ENCODE measurements at regions not wholly inside any gene's neighbourhood (a gene's known extent, or its start where the extent isn't known, plus 50 kb on each side); places are given as distances from the start of the nearest gene placed in this dataset.

DNA sequence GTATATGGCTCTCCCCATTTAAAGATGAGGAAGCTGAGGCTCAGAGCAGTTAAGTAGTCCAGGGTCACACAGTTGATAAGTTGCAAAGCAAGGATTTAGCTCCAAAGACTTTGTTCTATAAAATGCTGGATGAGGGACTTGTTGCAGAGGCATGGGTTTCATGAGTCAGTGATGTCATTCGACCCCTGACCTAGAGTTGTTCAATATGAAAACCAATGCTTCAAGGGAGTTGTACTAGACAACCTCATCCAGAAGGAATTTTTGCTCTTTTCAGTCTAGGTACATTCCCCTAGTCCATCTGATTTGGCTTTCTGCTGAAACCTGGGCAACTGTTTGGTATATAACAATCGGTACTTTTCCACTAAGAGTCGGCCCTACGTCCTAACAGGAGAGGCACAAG, 550.4 kb downstream of the EBF1 start:
- DNase-seq, result no peak

DNA sequence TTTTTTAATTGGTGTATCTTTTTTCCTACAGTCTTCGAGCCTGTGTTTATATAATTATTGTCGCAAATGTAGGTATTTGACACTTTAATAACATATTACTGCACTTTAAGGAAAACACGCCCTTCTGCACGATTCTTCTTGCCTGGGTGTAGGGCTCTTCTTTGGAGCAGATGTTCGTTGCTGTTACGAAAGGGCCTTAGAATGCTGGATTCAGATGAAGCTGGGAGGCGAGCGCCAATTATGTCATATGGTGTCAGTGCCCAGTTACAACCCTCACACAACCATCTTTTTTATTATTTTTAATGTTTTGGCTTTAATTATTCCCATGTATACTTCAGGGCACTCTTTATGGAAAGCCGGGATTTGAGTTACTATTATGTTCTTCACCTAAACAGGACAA, 553.0 kb downstream of the EBF1 start:
- no peak for DNase-seq

DNA sequence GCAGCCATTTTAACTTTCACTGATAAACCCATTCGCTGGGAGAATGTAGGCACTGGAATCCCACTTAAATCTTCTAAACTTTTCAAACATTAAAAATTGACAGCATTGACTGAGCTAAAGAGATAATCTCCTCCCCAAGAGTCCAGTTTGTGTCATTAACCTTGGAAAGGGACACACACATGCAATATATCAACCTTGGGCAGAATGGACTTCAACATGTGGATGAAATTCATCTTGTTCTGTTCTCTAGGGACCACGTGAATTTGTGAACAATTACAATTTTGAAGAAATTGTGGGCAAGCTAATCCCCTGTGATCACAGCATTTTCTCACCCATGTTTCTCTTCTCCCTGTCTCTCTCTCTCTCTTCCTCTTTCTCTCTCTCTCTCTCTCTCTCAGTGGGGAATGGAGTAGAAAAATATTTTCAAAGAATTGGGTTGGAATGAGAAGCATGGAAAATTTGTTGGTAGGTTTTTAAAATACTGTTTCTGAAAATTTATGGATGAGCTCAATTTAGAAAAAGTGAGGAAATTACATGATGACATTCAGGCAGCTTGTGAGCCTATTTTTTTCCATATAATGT, 553.7 kb downstream of the EBF1 start:
- DNase-seq, result no peak

DNA sequence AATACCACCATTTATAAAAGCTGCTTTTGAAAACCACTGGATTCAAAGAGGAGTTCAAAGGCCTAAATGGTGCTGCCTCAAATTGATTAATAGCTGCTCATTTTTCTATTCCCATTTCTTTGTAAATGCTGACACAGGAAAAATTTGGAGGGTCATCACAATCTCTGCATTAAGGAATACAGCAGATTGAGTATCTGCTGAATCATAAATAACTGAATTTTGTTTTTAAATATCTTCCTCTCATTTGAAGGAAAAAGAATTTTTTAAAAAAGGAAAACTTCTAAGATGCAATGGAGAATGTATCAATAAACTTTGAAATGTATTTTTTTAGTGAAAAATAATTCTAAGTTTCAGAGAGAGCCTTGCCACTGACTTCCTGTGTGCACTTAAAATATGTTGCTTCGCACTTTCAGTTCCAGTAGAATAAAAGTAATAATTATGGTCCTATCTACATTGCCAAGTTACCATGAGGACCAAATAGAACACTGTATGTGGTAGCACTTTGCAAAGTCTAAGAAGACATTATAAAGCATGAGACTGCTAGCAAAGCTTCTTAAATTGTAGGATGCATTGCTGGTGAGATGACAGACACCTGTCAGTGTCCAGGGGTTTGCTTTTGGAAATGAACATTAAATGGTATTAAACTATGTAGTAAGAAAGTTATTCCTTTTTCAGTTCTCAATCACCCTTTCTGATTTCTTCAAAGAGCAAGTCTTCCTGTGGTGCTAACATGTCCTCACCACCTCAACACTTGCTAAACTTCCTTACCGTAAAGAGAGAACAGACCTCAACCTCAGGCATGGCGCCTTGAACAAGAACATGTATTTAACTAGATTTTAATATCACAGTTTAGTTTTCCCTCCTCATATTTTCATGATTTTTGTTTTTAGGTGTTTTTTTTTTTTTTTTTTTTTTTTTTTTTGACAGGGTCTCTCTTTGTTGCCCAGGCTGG, 555.1 kb downstream of the EBF1 start:
- DNase-seq, result no peak

DNA sequence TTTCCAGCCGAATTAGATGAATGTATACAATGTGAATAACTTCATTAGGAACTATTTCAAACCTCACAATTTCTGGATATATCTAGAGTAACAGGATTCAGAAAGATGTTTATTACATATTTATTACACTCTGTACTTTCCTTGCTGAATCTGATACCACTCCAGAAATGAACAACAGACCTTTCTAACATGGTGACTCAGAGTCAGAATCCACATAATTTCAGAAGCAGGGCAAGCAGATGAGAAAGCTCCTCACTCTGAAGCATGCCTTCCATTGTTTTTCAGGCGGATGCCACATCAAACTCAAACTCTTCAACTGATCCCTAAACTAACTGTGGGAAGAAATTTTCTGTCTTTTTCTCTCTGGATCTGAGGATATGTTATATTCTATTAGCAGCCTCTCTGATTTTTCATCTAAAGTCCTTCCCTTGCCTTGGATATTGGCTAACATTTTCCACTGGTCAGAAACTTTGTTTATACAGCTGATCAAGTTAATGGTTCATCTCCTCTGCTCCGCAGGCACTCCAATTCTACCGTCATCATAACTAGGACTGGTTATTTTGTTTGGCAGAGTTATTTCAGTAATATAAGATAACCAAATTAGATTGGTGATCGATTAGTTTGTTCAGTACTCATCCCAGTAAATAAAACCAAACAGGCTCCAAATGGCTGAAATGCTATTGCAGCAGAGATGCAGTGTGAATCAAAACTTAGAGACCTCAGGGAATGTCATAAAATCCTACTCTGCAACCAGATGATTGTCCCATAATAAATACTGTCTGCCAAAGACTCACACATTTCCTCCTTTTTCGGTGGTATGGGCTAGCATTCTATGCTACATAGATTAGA, 556.0 kb downstream of the EBF1 start:
- DNase-seq, result no peak

DNA sequence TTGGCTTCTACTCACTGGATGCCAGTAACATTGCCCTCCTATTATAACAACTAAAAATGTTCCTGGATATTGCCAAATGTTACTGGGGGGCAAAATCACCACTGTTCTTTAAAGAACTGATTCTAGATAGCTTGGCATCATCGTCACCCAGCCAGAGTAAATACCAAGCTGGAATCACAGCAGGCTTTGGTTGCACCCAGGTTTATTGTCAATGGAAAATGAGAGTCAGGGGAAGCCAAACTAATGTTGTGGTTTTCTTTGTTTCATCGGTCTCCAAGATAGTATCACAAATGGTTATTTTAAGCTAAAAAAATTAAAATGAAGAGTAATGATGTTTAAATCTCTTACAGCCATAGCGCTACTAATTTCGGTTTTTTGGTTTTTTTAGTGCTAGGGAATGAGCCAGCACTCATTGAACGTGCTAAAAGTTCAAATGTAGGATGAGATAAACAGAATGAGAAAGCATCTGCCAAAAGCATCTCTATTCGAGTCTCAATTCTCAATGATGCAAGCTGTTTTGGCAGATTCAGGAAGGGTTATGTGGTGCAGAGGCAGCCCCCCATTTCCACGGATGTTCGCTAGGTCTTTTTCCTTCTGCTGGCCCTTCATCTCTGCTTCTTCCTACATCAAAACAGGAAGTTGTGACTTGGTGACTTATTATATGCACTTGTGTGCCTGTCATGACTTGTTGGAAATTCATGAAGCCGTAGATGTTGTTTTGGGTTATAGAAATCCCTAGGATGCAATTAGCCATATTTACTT, 558.0 kb downstream of the EBF1 start:
- DNase-seq, result no peak

DNA sequence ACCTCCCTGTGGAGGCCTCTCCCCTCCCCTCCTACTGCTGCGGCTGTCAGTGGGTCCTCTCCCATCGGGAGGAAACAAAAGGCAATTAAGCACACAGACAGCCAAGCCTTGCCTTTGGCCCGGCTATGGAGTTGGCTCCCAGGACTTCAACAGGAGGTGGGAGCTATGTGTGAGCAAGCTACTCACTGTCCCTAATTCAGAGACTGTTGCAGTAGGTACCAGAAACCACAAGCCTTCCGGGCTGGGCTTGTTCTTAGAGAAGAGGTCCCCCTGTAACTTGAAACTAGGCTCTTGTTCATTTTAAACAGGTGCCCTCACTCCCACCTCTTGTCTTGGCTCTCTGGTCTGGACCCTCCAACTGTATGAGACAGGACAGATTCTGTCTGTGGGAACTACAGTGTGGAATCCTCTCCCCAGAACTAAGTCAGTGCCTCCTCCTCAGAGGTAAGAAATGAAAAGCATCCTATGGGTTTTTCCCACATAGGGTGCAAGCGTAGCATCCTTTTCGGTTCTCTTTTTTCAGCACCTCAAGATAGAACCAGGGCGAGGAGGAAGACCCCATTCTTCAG, 561.1 kb downstream of the EBF1 start:
- DNase-seq, result no peak

DNA sequence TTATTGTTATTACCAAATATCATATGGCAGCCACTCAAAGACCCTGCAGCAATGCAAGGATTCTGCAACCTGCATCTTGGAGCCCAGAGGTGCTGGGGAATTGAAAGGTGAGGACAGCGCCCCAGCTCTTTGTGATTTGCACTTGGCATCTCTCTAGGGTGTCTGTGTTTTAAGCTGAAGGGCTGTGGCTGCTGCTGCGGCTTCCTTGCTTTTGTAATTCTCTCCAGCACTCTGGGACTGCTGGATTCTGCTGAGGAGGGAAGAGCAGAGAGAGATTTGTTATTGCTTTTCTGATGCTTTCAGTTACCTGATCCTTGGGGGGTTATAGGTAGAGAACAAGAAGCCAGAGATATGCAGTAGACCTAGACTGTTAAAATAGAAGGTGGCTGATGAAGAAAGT, 562.4 kb downstream of the EBF1 start:
- no peak for DNase-seq

DNA sequence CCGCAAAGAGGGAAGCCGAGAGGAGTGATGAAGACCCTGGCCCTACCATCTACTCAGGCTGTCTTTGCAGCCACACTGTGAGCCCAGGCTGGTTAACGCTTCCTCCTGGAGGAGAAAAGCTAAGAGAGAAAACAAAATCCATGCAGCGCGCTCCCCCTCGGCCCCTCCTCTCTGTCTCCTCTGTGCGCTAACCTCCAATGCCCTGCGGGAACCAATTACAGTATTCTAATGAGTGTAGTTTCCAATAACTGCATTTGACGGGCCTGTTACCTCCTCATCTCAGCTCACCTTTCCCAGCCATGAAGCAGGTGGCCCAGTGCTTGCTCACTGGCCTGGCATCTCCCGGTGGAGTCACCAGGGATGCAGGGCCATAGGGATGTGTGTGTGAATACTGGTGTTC, 565.5 kb downstream of the EBF1 start:
- no peak for DNase-seq

DNA sequence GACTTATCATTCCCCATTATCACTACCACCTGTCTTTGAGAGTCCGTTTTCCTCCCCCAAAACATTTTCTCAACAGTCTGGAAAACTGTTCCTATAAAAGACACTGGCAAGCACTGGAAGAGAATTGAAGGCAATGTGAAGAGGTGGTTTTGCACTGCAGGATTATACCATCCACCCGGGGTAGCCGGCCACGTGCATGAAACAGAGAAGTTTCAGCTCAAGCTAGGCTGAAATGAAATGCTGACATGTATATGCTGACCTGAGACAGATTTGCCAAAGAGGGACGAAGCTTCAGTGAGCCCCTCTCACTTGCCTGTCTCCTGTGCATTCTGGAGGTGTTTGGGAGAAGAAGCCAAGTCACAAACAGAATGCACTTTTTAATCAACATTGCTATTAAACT, 567.0 kb downstream of the EBF1 start:
- no peak for DNase-seq

DNA sequence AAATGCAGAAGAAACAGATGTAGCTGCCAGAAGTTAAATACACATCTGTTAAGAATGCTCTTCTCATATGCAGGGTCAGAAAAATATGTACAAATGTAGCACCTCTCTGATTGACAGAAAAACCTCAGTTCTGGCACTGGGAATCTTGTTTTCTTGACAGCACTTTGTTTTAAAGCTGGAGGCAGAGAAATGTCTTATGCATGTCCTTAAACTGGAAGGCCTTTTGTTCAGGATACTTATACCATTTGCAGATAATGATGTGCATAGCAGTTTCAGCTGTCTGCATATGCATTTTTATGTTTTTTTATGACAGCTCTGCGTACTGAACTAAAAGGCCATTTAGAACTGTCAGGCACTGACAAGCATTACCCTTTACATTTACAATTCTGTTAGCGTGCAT, 567.9 kb downstream of the EBF1 start:
- no peak for DNase-seq

DNA sequence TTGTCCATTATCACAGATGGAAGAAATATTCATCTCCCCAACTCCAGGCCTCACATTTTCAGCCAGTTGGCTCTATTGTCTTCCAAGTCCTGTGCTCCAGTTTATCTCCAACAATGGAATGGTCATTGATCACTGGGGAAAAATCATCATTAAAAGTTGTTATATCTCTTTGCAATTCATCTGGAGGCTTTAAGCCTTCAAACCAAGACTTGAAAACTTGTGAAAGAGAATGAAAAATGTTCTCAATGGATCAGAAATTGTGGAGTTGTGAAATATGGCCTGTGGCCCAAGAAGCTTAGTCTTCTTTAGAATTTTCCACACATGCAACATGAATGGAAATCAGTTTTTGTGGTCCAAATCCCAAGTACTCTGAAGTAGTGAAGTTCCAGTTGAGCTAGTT, 569.6 kb downstream of the EBF1 start:
- DNase-seq, result no peak

DNA sequence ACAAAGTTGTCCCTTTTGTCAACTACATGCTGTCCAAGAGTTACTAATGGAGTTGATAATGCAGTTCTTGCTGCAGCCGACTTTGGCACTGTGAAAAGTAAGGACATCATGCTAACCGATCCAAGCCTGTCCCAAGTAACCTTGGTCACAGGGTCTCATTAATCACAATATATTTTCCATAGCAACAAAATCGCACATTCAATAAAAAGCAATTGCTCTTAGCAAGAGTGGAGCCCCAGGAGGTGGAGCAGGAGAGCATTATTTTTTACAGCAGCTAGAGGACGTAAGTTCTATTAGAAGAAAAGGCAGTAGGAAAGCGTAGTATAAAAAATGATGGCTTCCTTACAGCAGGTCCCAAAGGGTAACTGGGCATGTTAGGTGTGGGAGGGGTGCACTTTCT, 570.3 kb downstream of the EBF1 start:
- no peak for DNase-seq

DNA sequence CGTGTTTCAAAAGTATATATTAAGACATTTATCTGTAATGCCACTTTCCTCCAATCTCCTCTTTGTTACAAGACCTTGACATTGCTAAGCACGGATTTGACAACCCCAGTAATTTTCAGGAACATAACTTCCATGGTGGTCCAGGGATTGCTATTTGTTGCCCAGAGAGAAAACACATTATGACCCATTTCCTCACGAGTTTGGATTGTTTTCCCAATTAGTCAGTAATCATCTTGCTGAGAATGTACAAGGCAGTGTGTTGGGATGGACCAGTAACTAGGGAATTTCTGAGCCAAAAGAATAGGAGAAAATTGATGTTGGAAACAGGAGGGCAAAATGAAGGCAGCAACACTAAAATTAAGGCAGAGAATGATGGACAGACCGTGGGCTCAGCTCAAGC, 574.1 kb downstream of the EBF1 start:
- no peak for DNase-seq

DNA sequence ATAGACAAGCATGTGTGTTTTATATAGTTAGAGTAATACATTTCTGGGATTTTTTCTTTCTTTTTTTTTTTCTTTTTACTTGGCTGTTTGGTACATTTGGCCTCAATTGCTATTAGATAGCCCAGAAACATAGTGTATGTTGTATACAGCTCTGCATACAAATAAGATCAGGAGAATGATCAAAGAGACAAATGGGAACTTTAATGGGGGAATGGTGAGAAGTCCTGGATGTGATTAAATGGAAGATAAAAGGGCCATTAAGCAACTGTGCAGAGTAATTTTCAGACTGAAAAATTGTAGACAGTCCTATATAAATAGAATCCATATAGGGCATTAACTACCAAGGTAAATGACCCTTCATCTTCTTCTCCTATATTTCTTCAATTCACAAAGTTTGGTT, 575.6 kb downstream of the EBF1 start:
- DNase-seq, result no peak

DNA sequence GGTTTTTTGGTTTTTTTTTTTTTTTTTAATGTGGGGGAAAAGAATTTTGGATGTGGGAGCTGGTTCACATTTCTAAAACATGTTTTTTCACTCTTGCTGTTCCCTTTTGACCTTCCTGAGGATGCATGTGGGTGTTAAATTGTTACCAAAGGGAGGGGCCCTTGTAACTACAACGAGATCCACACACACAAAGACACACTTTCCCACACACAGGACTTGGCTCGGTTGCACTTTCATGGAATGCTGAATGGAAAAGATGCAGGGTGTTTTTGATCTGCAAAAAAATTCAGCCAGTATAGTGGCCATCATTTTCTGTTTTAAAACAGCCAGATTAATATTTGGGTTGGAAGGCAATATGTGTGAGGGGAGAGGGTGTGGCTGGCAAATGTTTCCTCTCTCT, 576.9 kb downstream of the EBF1 start:
- no peak for DNase-seq

DNA sequence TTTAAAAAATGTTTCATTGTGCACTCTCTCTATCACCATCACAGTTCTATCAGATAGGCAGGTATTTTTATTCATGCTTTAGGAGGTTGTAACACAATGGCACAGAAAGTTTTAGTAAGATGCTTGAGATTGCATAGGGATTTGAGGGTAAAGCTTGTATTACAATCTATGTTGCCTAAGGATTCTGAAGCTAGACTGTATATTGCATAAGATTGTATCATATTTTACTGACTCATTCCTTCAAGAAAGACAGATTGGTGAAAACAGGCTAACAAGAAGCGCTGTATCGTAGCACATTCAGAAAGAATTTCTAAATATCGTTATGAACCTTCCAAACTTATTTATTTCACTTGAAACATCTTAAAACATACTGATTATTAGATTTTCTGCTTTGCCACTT, 577.7 kb downstream of the EBF1 start:
- DNase-seq, result no peak

DNA sequence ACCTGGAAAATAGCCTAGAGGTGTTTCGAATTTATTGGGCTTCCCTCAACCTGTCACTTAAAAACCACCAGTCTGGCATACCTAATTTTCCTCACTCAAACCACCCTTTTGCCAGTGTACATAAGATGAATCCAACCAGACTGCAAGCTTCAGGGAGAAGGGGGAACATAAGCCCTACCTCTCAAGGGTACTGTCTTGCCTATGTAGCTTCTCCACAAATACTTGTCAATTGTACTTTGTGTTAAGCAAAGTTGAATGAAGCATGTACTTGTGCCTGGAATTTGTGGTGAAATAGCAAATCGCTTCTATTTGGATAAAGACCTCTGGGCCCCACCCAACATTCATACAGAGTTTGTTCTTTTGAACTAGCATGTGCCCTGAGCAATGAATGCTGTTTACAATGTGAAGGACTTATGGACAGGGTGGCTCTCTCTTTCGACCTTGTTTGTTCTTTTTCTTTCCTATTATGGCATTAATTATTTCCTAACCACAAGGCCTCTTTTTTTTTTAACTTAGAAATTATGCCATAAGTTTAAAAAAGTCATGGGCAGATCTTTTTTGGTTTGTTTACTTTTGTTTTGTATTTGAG, 580.2 kb downstream of the EBF1 start:
- DNase-seq, result no peak

DNA sequence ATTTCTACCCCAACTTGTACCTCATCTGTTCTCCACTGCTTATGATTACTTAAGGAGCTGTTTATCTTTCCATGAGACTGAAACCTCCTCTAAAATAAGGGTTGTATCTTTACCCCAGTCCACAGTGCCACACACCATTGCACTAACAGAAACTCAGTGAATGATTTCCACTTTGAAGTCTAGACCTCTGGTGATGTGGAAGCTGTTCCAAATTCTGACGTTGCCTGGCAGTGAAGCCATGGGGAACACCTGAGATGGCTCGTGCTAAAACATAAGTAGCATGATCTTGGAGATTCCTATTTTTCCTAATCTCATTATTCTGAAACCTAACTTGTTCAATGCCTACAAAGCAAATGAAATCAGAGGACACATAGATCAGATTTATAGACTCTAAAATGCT, 583.2 kb downstream of the EBF1 start:
- DNase-seq, result no peak

DNA sequence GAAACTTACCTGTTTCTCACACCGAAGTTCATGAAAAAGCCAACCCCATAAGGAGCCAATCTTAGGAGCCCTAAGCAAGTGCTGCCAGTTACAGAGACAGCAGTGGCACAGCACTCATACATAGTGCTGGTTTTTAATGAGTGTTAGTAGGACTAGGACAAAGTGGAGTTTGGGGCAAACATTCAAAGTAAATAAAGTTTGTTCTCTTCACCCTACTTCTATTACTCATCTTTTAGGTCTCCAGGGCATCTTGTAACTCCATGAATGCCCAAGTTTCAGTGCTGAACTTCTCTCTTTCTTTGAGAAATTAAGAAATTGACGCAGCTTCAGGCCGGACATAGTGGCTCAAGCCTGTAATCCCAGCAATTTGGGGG, 584.7 kb downstream of the EBF1 start:
- DNase-seq, result no peak

DNA sequence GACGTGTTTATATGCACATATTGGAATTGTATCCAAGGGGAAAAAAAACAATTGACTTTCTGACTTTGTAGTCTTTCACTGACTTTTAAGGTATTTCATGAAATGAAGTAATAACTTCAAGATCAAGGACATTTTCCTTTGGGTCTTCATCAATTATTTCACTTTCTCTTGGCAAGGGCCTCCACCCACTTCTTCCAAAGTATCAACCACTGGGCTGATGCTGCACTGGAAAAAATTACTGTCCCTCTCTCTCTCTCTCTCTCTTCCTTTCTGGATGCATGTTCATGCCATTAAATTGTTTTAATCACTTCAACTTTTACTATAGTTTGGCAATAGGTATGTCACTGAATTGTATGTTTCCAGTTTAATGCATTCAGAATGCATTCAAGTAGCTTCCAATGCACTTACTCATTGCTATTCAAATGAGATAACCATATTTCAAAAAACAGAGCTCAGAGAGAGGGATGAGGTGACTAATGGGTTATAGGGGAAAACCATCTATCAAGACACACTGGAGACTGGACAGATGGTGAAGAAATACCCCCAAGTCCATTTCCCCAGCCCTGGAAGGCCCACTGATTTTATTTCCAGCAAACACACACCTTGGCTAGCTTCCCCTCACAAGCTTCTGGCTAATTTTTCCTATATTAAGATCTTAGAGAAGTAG, 585.3 kb downstream of the EBF1 start:
- no peak for DNase-seq

Data from activated CD4-positive, alpha-beta T cell treated with anti-CD3 and anti-CD28 coated beads for 1 hour (primary cell).